IMR-90 (cell line): ENCODE measurements at regions not wholly inside any gene's neighbourhood (a gene's known extent, or its start where the extent isn't known, plus 50 kb on each side); places are given as distances from the start of the nearest gene placed in this dataset.

Source experiments
- ATAC-seq: fragments of 200-7000 bp; cut with Tn5 transposase; 2 replicates; pipeline ENCODE4 v1.9.1; 2020; ENCODE audit warnings: low read depth, mild to moderate bottlenecking, moderate library complexity
- BruUV-seq: library from RNA; stranded (reverse); fragments of 400-500 nt; replicated peaks from 2 replicates; lab custom pipeline; 2021; lab: Mats Ljungman, UMichigan
- CTCF ChIA-PET: fragments of 300-600 bp; formaldehyde crosslinking; extraction: SDS; loops from one replicate; lab custom pipeline; 2021; ENCODE audit warnings: antibody characterized with exemption; lab: Yijun Ruan, JAX
- POLR2A ChIA-PET: fragments of 300-600 bp; sonication (Branson Sonifier 250); formaldehyde crosslinking; loops from one replicate; lab custom pipeline; 2022; ENCODE audit warnings: antibody characterized with exemption; ENCODE audit not compliant: unreplicated experiment; lab: Charles Lee
- DNase-seq: peaks from one replicate; pipeline ENCODE4 v3.0.0; 2013
- H2AFZ ChIP-seq: replicated peaks from 2 replicates; pipeline ENCODE3; 2013; ENCODE audit warnings: low read length, mild to moderate bottlenecking; ENCODE audit not compliant: poor library complexity
- H2AK5ac ChIP-seq: 2 replicates; pipeline ENCODE4 v1.6.1; 2013; ENCODE audit warnings: low read depth, low read length, inconsistent platforms
- H2AK9ac ChIP-seq: replicated peaks from 2 replicates; pipeline ENCODE3; 2013; ENCODE audit warnings: mild to moderate bottlenecking, low read depth, low read length, moderate library complexity; ENCODE audit not compliant: poor library complexity
- H2BK120ac ChIP-seq: 2 replicates; pipeline ENCODE4 v1.6.1; 2013; ENCODE audit warnings: low read depth, low read length, inconsistent platforms
- H2BK15ac ChIP-seq: 3 replicates; pipeline ENCODE4 v1.6.1; 2013; ENCODE audit warnings: low read depth, low read length, inconsistent platforms
- H2BK20ac ChIP-seq: 2 replicates; pipeline ENCODE4 v1.6.1; 2013; ENCODE audit warnings: low read depth, mild to moderate bottlenecking, inconsistent platforms, low read length, moderate library complexity
- H2BK5ac ChIP-seq: 2 replicates; pipeline ENCODE4 v1.6.1; 2013; ENCODE audit warnings: mild to moderate bottlenecking, low read depth, low read length, inconsistent platforms; ENCODE audit not compliant: poor library complexity, severe bottlenecking
- H3K14ac ChIP-seq: replicated peaks from 2 replicates; pipeline ENCODE4 v1.6.1; 2013; ENCODE audit warnings: low read depth, low read length, inconsistent platforms
- H3K18ac ChIP-seq: 2 replicates; pipeline ENCODE4 v1.6.1; 2013; ENCODE audit warnings: low read depth, low read length, control low read depth
- H3K23ac ChIP-seq: 2 replicates; pipeline ENCODE4 v1.6.1; 2013; ENCODE audit warnings: low read depth, low read length, inconsistent platforms
- H3K27ac ChIP-seq: 2 replicates; pipeline ENCODE4 v1.5.1; 2013; ENCODE audit warnings: mild to moderate bottlenecking, control low read depth, low read length; ENCODE audit not compliant: insufficient read depth
- H3K27me3 ChIP-seq: 2 replicates; pipeline ENCODE4 v1.6.1; 2013; ENCODE audit warnings: low read length; ENCODE audit not compliant: control insufficient read depth, insufficient read depth
- H3K36me3 ChIP-seq: 2 replicates; pipeline ENCODE4 v1.6.1; 2013; ENCODE audit warnings: low read length, mixed read lengths; ENCODE audit not compliant: control insufficient read depth, insufficient read depth
- H3K4ac ChIP-seq: 2 replicates; pipeline ENCODE4 v1.6.1; 2013; ENCODE audit warnings: low read depth, low read length, inconsistent platforms
- H3K4me1 ChIP-seq: 2 replicates; pipeline ENCODE4 v1.6.1; 2013; ENCODE audit warnings: low read length, mixed read lengths; ENCODE audit not compliant: control insufficient read depth, insufficient read depth
- H3K4me2 ChIP-seq: 2 replicates; pipeline ENCODE4 v1.6.1; 2013; ENCODE audit warnings: low read depth, mild to moderate bottlenecking, control low read depth, low read length, moderate library complexity
- H3K4me3 ChIP-seq: 2 replicates; pipeline ENCODE4 v1.5.1; 2013; ENCODE audit warnings: low read depth, mild to moderate bottlenecking, control low read depth, low read length, moderate library complexity; ENCODE audit not compliant: insufficient read depth
- H3K56ac ChIP-seq: 2 replicates; pipeline ENCODE4 v1.6.1; 2013; ENCODE audit warnings: low read length, inconsistent platforms; ENCODE audit not compliant: insufficient read depth; ENCODE audit errors: extremely low read depth
- H3K79me1 ChIP-seq, 2 experiments: 2 replicates each; pipeline ENCODE4 v1.6.1; 2013; ENCODE audit warnings: low read length in 2 of 2, inconsistent platforms in 1 of 2, low read depth in 1 of 2
- H3K9ac ChIP-seq: 2 replicates; pipeline ENCODE4 v1.6.1; 2013; ENCODE audit warnings: low read depth, low read length, control low read depth
- H3K9me1 ChIP-seq: 2 replicates; pipeline ENCODE4 v1.6.1; 2013; ENCODE audit warnings: low read length, inconsistent platforms; ENCODE audit not compliant: insufficient read depth
- H3K9me3 ChIP-seq: 2 replicates; pipeline ENCODE4 v1.6.1; 2013; ENCODE audit warnings: low read length; ENCODE audit not compliant: control insufficient read depth, insufficient read depth
- H4K20me1 ChIP-seq: 2 replicates; pipeline ENCODE4 v1.6.1; 2013; ENCODE audit warnings: low read length, inconsistent platforms; ENCODE audit not compliant: insufficient read depth
- H4K5ac ChIP-seq: 2 replicates; pipeline ENCODE4 v1.6.1; 2013; ENCODE audit warnings: mild to moderate bottlenecking, low read depth, low read length, control low read depth
- H4K8ac ChIP-seq, 2 experiments: 2 replicates each; pipeline ENCODE4 v1.6.1; 2013; ENCODE audit warnings: low read depth in 2 of 2, low read length in 2 of 2, control low read depth in 1 of 2, inconsistent platforms in 1 of 2
- H4K91ac ChIP-seq: 2 replicates; pipeline ENCODE4 v1.6.1; 2013; ENCODE audit warnings: low read depth, low read length, inconsistent platforms; ENCODE audit not compliant: insufficient read depth
- USF2 ChIP-seq: fragments of 150-350 bp; IDR thresholded peaks from 2 replicates; pipeline ENCODE4 v1.6.1; 2017; ENCODE audit warnings: mild to moderate bottlenecking, antibody characterized with exemption, low read length, low read depth
- WGBS, 2 experiments: methylation state at CpG; one replicate each; pipeline versions ENCODE4 v1.1.5 to v1.1.7; 2013; ENCODE audit warnings: missing lambda C conversion rate in 2 of 2; ENCODE audit not compliant: insufficient read length in 1 of 2; ENCODE audit errors: extremely low coverage in 2 of 2; 5-methylcytosine and 5-hydroxymethylcytosine counted together
- dilution Hi-C: fragments of 300-500 bp; cut with HindIII; formaldehyde crosslinking; loops from one replicate; pipeline ENCODE4 v1.14.3; 2018; ENCODE audit warnings: low sequenced_read_pairs; ENCODE audit not compliant: unreplicated experiment
- in situ Hi-C: fragments of 300-500 bp; cut with MboI; formaldehyde crosslinking; loops from 3 replicates; pipeline ENCODE4 v1.14.3; 2019; ENCODE audit warnings: low sequenced_read_pairs, inconsistent platforms, mixed read lengths
- intact Hi-C: fragments of 100-400 bp; cut with micrococcal nuclease; formaldehyde crosslinking; loops from 2 replicates; pipeline ENCODE4 v1.10.0; 2022

GRCh38 chr7:125370502-125370901, 440.9 kb upstream of the POT1 start:
- no CpG with 5 or more reads among the region's 2 CpGs for WGBS, 2 experiments
- Histone ChIP-seq H3K36me3 (no peaks in the 10 kb centered on the region), H2AK5ac (no peak overlapping the region), H4K5ac (no peak overlapping the region), H3K23ac (no peak overlapping the region), H2BK120ac (no peak overlapping the region), H2BK15ac (no peak overlapping the region), H3K4ac (no peak overlapping the region), H3K9me1 (no peaks in the 10 kb centered on the region), H2BK5ac (no peak overlapping the region), H3K4me3 (no peak overlapping the region), H2AK9ac (no peak overlapping the region), H3K14ac (no peak overlapping the region), H3K79me1 (no peaks in the 10 kb centered on the region), H3K27ac (no peak overlapping the region), H3K9me3 (peaks cover 5% of the 10 kb centered on the region; the same call in 1 of the 2 replicates), H3K4me2 (no peak overlapping the region), H2BK20ac (no peak overlapping the region), H3K4me1 (no peaks in the 10 kb centered on the region), H3K27me3 (no peaks in the 10 kb centered on the region), H3K18ac (no peak overlapping the region), H4K8ac (no peak overlapping the region), H3K56ac (no peak overlapping the region), H3K9ac (no peak overlapping the region), H4K20me1 (no peaks in the 10 kb centered on the region), H4K91ac (no peak overlapping the region), H2AFZ (no peak overlapping the region)
- no peak for DNase-seq
- no peak for TF ChIP-seq USF2
- intact Hi-C loops: no loop called here
- CTCF ChIA-PET: no interaction called here
- POLR2A ChIA-PET: no interaction called here
- ATAC-seq: no peak
- in situ Hi-C loops: no loop called here
- dilution Hi-C loops: no loop called here
- BruUV-seq: no TSS peak
